Stimulated activated CD8-positive, alpha-beta memory T cell treated with anti-CD3 and anti-CD28 coated beads, Interleukin-4, amount 100 ng/mL, for 48 hours (primary cell): ENCODE measurements at regions not wholly inside any gene's neighbourhood (a gene's known extent, or its start where the extent isn't known, plus 50 kb on each side); places are given as distances from the start of the nearest gene placed in this dataset.
"Not testable (repeated sequence)": the region's sequence is repeated elsewhere in the genome, so short reads cannot be mapped to it uniquely, and the experiment has no call there.

Source experiments
- DNase-seq: peaks from one replicate; pipeline ENCODE4 v3.0.0-alpha.2; 2020

GRCh38 chr18:38654946-38655345 is 1089.3 kb upstream of the CELF4 start:
- no peak for DNase-seq

GRCh38 chr18:38651736-38652135 is 1086.1 kb upstream of the CELF4 start:
- DNase-seq, result no peak

- no peak for DNase-seq
Measured at GRCh38 chr18:38648179-38648578, 1082.6 kb upstream of the CELF4 start.

GRCh38 chr18:38646296-38646695 is 1080.7 kb upstream of the CELF4 start:
- DNase-seq, result no peak

- DNase-seq, result no peak
Measured at GRCh38 chr18:38644875-38645641, 1079.5 kb upstream of the CELF4 start.

- no peak for DNase-seq
Measured at GRCh38 chr18:38642711-38643110, 1077.1 kb upstream of the CELF4 start.

- not testable (repeated sequence) for DNase-seq
Measured at GRCh38 chr18:38639700-38640099, 1074.1 kb upstream of the CELF4 start.

- DNase-seq, result no peak
Measured at GRCh38 chr18:38635709-38636430, 1070.3 kb upstream of the CELF4 start.

GRCh38 chr18:38634117-38634516 is 1068.5 kb upstream of the CELF4 start:
- no peak for DNase-seq

- DNase-seq, result no peak
Measured at GRCh38 chr18:38633333-38633732, 1067.7 kb upstream of the CELF4 start.

GRCh38 chr18:38619129-38619528 is 1053.5 kb upstream of the CELF4 start:
- DNase-seq, result no peak

- DNase-seq, result no peak
Measured at GRCh38 chr18:38616306-38616705, 1050.7 kb upstream of the CELF4 start.

- no peak for DNase-seq
Measured at GRCh38 chr18:38612904-38613303, 1047.3 kb upstream of the CELF4 start.

GRCh38 chr18:38611036-38611964 is 1045.7 kb upstream of the CELF4 start:
- peak; percentile 23 for DNase-seq

GRCh38 chr18:38606841-38607240 is 1041.2 kb upstream of the CELF4 start:
- DNase-seq, result no peak

- no peak for DNase-seq
Measured at GRCh38 chr18:38602341-38602740, 1036.7 kb upstream of the CELF4 start.

GRCh38 chr18:38587571-38587970 is 1022.0 kb upstream of the CELF4 start:
- no peak for DNase-seq

- no peak for DNase-seq
Measured at GRCh38 chr18:38586327-38586726, 1020.7 kb upstream of the CELF4 start.

- DNase-seq, result no peak
Measured at GRCh38 chr18:38579764-38580163, 1014.2 kb upstream of the CELF4 start.

- no peak for DNase-seq
Measured at GRCh38 chr18:38576916-38577315, 1011.3 kb upstream of the CELF4 start.

- DNase-seq, result no peak
Measured at GRCh38 chr18:38576349-38576748, 1010.8 kb upstream of the CELF4 start.

GRCh38 chr18:38575648-38576047 is 1010.0 kb upstream of the CELF4 start:
- DNase-seq, result no peak

- DNase-seq, result no peak
Measured at GRCh38 chr18:38575023-38575422, 1009.4 kb upstream of the CELF4 start.
